ENCODE measurements at regions not wholly inside any gene's neighbourhood (a gene's known extent, or its start where the extent isn't known, plus 50 kb on each side); places are given as distances from the start of the nearest gene placed in this dataset.

- Histone ChIP-seq H3K9me3 (no peaks in the 10 kb centered on the region), H3K27me3 (peaks cover 0 to 5% (median 0%) of the 10 kb centered on the region in 4 donors), H3K27ac (no peak overlapping the region), H3K4me3 (no peak overlapping the region), H3K36me3 (no peaks in the 10 kb centered on the region), H3K4me1 (no peaks in the 10 kb centered on the region)
- intact Hi-C loops (cut with DNase I) = no loop called here
- 38 to 42% methylated on average over 6 of the region's 6 CpGs for WGBS, 2 donors
- ATAC-seq (no peak), FAIRE-seq (no peak), DNase-seq (no peak)
- TF ChIP-seq CTCF (IDR thresholded peaks at IDR 0.05) = no peak
Observed at GRCh38 chr20:48076747-48077146, 291.5 kb upstream of the SULF2 start.

GRCh38 chr20:48076247-48076646, 291.0 kb upstream of the SULF2 start:
- Histone ChIP-seq H3K36me3 (no peaks in the 10 kb centered on the region), H3K27me3 (peaks cover 0 to 5% (median 0%) of the 10 kb centered on the region in 4 donors), H3K9me3 (no peaks in the 10 kb centered on the region), H3K4me3 (no peak overlapping the region), H3K4me1 (no peaks in the 10 kb centered on the region), H3K27ac (no peak overlapping the region)
- intact Hi-C loops (cut with DNase I) = no loop called here
- TF ChIP-seq CTCF (IDR thresholded peaks at IDR 0.05) = no peak
- 66 to 68% methylated on average over 11 of the region's 11 CpGs for WGBS, 2 donors
- no peak for ATAC-seq
- no peak for DNase-seq
- no peak for FAIRE-seq

- WGBS, 2 donors = 27 to 34% methylated on average over 7 of the region's 7 CpGs
- peaks cover 0 to 5% (median 0%) of the 10 kb centered on the region in 4 donors for H3K27me3 ChIP-seq
- H3K36me3 ChIP-seq = no peaks in the 10 kb centered on the region
- no peak for TF ChIP-seq CTCF (IDR thresholded peaks at IDR 0.05)
- DNase-seq (no peak), ATAC-seq (no peak), FAIRE-seq (no peak)
- intact Hi-C loops (cut with DNase I) = no loop called here
- H3K9me3 ChIP-seq = no peaks in the 10 kb centered on the region
- H3K4me3 ChIP-seq = no peak overlapping the region
- no peak overlapping the region for H3K27ac ChIP-seq
- H3K4me1 ChIP-seq = no peaks in the 10 kb centered on the region
Observed at GRCh38 chr20:48075591-48076174, 290.4 kb upstream of the SULF2 start.

GRCh38 chr20:48070991-48071652, 285.8 kb upstream of the SULF2 start:
- Histone ChIP-seq H3K4me3 (no peak overlapping the region), H3K27me3 (peaks cover 0 to 5% (median 1%) of the 10 kb centered on the region in 4 donors), H3K36me3 (no peaks in the 10 kb centered on the region), H3K27ac (no peak overlapping the region), H3K4me1 (no peaks in the 10 kb centered on the region), H3K9me3 (no peaks in the 10 kb centered on the region)
- TF ChIP-seq CTCF (IDR thresholded peaks at IDR 0.05) = no peak
- intact Hi-C loops (cut with DNase I) = no loop called here
- WGBS, 2 donors = 43 to 45% methylated on average over 5 of the region's 5 CpGs
- ATAC-seq (no peak), DNase-seq (no peak), FAIRE-seq (no peak)

GRCh38 chr20:48069596-48069995, 284.3 kb upstream of the SULF2 start:
- 65 to 84% methylated on average over 3 of the region's 3 CpGs for WGBS, 2 donors
- ATAC-seq (no peak), DNase-seq (no peak), FAIRE-seq (no peak)
- Histone ChIP-seq H3K4me1 (no peaks in the 10 kb centered on the region), H3K36me3 (no peaks in the 10 kb centered on the region), H3K27ac (no peak overlapping the region), H3K9me3 (no peaks in the 10 kb centered on the region), H3K4me3 (no peak overlapping the region), H3K27me3 (peaks cover 0 to 3% (median 0%) of the 10 kb centered on the region in 4 donors)
- TF ChIP-seq CTCF (IDR thresholded peaks at IDR 0.05) = no peak
- intact Hi-C loops (cut with DNase I) = no loop called here
